PC-9 (cell line): ENCODE measurements at regions not wholly inside any gene's neighbourhood (a gene's known extent, or its start where the extent isn't known, plus 50 kb on each side); places are given as distances from the start of the nearest gene placed in this dataset.

Experiments used
- EZH2 ChIP-seq: fragments of 200-600 bp; sonication (generic); IDR thresholded peaks from 2 replicates; pipeline ENCODE4 v1.8.0; 2017; ENCODE audit warnings: antibody characterized with exemption, low read depth
- TF ChIP-seq, protein P1 (sequence below): fragments of 200-600 bp; sonication (generic); conservative IDR thresholded peaks from 2 replicates; pipeline ENCODE4 v1.6.1; 2017; ENCODE audit warnings: mixed run types, antibody characterized with exemption, mild to moderate bottlenecking, moderate library complexity

DNA sequence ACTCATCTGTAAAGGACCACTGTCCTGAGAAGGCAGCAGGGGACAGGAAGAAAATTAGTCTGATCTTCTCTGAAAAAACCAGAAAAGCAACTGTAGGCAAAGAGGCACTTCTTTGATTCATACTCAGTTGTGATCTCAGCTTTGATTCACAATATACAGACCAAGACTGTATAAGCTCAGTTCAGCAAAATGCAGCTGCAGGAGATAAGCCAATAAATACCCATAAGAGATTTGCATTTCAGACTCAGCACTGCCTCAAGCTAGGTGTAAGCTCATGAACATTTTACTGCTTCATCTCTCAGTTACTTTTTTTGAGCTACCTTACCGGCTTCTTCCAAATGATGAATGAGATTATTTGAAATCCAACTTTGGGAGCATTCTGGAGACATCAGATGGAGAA, 64.2 kb upstream of the LYZL1 start:
- TF ChIP-seq, protein P1, sequence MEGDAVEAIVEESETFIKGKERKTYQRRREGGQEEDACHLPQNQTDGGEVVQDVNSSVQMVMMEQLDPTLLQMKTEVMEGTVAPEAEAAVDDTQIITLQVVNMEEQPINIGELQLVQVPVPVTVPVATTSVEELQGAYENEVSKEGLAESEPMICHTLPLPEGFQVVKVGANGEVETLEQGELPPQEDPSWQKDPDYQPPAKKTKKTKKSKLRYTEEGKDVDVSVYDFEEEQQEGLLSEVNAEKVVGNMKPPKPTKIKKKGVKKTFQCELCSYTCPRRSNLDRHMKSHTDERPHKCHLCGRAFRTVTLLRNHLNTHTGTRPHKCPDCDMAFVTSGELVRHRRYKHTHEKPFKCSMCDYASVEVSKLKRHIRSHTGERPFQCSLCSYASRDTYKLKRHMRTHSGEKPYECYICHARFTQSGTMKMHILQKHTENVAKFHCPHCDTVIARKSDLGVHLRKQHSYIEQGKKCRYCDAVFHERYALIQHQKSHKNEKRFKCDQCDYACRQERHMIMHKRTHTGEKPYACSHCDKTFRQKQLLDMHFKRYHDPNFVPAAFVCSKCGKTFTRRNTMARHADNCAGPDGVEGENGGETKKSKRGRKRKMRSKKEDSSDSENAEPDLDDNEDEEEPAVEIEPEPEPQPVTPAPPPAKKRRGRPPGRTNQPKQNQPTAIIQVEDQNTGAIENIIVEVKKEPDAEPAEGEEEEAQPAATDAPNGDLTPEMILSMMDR, result no peak
- TF ChIP-seq EZH2, result no peak
